Limb (tissue), 2 donors: ENCODE measurements at regions not wholly inside any gene's neighbourhood (a gene's known extent, or its start where the extent isn't known, plus 50 kb on each side); places are given as distances from the start of the nearest gene placed in this dataset.
"Not testable (repeated sequence)": the region's sequence is repeated elsewhere in the genome, so short reads cannot be mapped to it uniquely, and the experiment has no call there.

Source experiments
- DNase-seq, 2 donors: peaks; one replicate each; pipeline ENCODE4 v3.0.0-alpha.2; 2016; ENCODE audit errors: extremely low spot score in 2 of 2

GRCh38 chr5:86671536-86671935 lies 53.8 kb downstream of the COX7C start:
- DNase-seq, result no peak

GRCh38 chr5:86674069-86674468 lies 56.3 kb downstream of the COX7C start:
- DNase-seq, result no peak

GRCh38 chr5:86675311-86675710 lies 57.6 kb downstream of the COX7C start:
- DNase-seq, result no peak

GRCh38 chr5:86679529-86679928 lies 61.8 kb downstream of the COX7C start:
- DNase-seq, result peak in 1 of 2 donors; percentile 71

- DNase-seq, result no peak
These were observed 62.2 kb downstream of the COX7C start for GRCh38 chr5:86679949-86680348.

- DNase-seq, result no peak
These were observed 66.5 kb downstream of the COX7C start for GRCh38 chr5:86684222-86684621.

GRCh38 chr5:86686046-86686445 lies 68.3 kb downstream of the COX7C start:
- no peak for DNase-seq

GRCh38 chr5:86688406-86688805 lies 70.7 kb downstream of the COX7C start:
- no peak for DNase-seq

GRCh38 chr5:86689103-86689729 lies 71.5 kb downstream of the COX7C start:
- no peak for DNase-seq

GRCh38 chr5:86709157-86709881 lies 91.6 kb downstream of the COX7C start:
- DNase-seq, result no peak

- DNase-seq, result no peak
These were observed 98.4 kb downstream of the COX7C start for GRCh38 chr5:86716121-86716520.

- not testable (repeated sequence) for DNase-seq
These were observed 113.8 kb downstream of the COX7C start for GRCh38 chr5:86731319-86732117.

GRCh38 chr5:86735370-86735769 lies 117.6 kb downstream of the COX7C start:
- no peak for DNase-seq

- no peak for DNase-seq
These were observed 119.8 kb downstream of the COX7C start for GRCh38 chr5:86737579-86737978.

GRCh38 chr5:86748538-86749105 lies 130.9 kb downstream of the COX7C start:
- no peak for DNase-seq

GRCh38 chr5:86749841-86750240 lies 132.1 kb downstream of the COX7C start:
- no peak for DNase-seq

GRCh38 chr5:86756839-86757238 lies 139.1 kb downstream of the COX7C start:
- DNase-seq, result no peak

GRCh38 chr5:86757824-86758223 lies 140.1 kb downstream of the COX7C start:
- no peak for DNase-seq

- no peak for DNase-seq
These were observed 142.9 kb downstream of the COX7C start for GRCh38 chr5:86760661-86761060.

GRCh38 chr5:86763929-86764328 lies 146.2 kb downstream of the COX7C start:
- no peak for DNase-seq

GRCh38 chr5:86765778-86766502 lies 148.2 kb downstream of the COX7C start:
- DNase-seq, result no peak
